ENCODE measurements at regions not wholly inside any gene's neighbourhood (a gene's known extent, or its start where the extent isn't known, plus 50 kb on each side); places are given as distances from the start of the nearest gene placed in this dataset.

- peak; percentile 94 for DNase-seq (ENCODE audit: unreplicated experiment)
- H3K4me3 Mint-ChIP-seq (ENCODE audit: unreplicated experiment) = peak overlapping the region; percentile 54
- H3K9me3 Mint-ChIP-seq (ENCODE audit: unreplicated experiment) = no peaks in the 10 kb centered on the region
- intact Hi-C loops (cut with micrococcal nuclease) = loop anchor here (1.0 to 5.0 kb wide), 5 partner anchors 35 to 914 kb away; no protein-coding TSS in a partner anchor
- TSS peak; percentile 88 for BruUV-seq (replicated peaks)
- CTCF ChIA-PET = interaction anchor here (0.6 to 3.1 kb wide), 12 partner anchors 33 to 914 kb away, joined by 3 to 16 read pairs (median 3); no protein-coding TSS in a partner anchor
- peaks cover 33% of the 10 kb centered on the region for H3K4me1 Mint-ChIP-seq (ENCODE audit: insufficient read depth, unreplicated experiment)
- no peaks in the 10 kb centered on the region for H3K27me3 Mint-ChIP-seq (ENCODE audit: insufficient read depth, unreplicated experiment)
- H3K27ac Mint-ChIP-seq (ENCODE audit: low read depth, unreplicated experiment) = peak overlapping the region; percentile 98
- TF ChIP-seq CTCF (IDR thresholded peaks at IDR 0.05; ENCODE audit: unreplicated experiment) = no peak
- POLR2A ChIA-PET = interaction anchor here (0.6 to 10.0 kb wide), 48 partner anchors 7 to 918 kb away, joined by 3 to 348 read pairs (median 5); partner anchors contain the start of gene KLF6
- H3K36me3 Mint-ChIP-seq (ENCODE audit: insufficient read depth, unreplicated experiment) = no peaks in the 10 kb centered on the region
These were observed 67.3 kb upstream of the KLF6 start for GRCh38 chr10:3852147-3852904.

- Mint-ChIP-seq H3K27me3 (ENCODE audit: insufficient read depth, unreplicated experiment) (no peaks in the 10 kb centered on the region), H3K4me1 (ENCODE audit: insufficient read depth, unreplicated experiment) (peaks cover 33% of the 10 kb centered on the region), H3K4me3 (ENCODE audit: unreplicated experiment) (peak overlapping the region; percentile 54), H3K36me3 (ENCODE audit: insufficient read depth, unreplicated experiment) (no peaks in the 10 kb centered on the region), H3K9me3 (ENCODE audit: unreplicated experiment) (no peaks in the 10 kb centered on the region), H3K27ac (ENCODE audit: low read depth, unreplicated experiment) (peak overlapping the region; percentile 98)
- peak; percentile 72 for DNase-seq (ENCODE audit: unreplicated experiment)
- TF ChIP-seq CTCF (IDR thresholded peaks at IDR 0.05; ENCODE audit: unreplicated experiment) = no peak
- ChIA-PET POLR2A (interaction anchor here (0.6 to 10.0 kb wide), 55 partner anchors 8 to 1193 kb away, joined by 3 to 348 read pairs (median 4); partner anchors contain the start of gene KLF6), CTCF (interaction anchor here (0.6 to 3.1 kb wide), 14 partner anchors 32 to 915 kb away, joined by 3 to 16 read pairs (median 3); no protein-coding TSS in a partner anchor)
- TSS peak; percentile 81 for BruUV-seq (replicated peaks)
- intact Hi-C loops (cut with micrococcal nuclease) = loop anchor here (1.0 to 5.0 kb wide), 3 partner anchors 36 to 493 kb away; no protein-coding TSS in a partner anchor
These were observed 66.3 kb upstream of the KLF6 start for GRCh38 chr10:3850999-3851937.

GRCh38 chr10:3848775-3849635 is 64.0 kb upstream of the KLF6 start:
- no peak for TF ChIP-seq CTCF (IDR thresholded peaks at IDR 0.05; ENCODE audit: unreplicated experiment)
- BruUV-seq (replicated peaks) = no TSS peak
- Mint-ChIP-seq H3K27ac (ENCODE audit: low read depth, unreplicated experiment) (no peak overlapping the region), H3K4me1 (ENCODE audit: insufficient read depth, unreplicated experiment) (peaks cover 33% of the 10 kb centered on the region), H3K4me3 (ENCODE audit: unreplicated experiment) (no peak overlapping the region), H3K36me3 (ENCODE audit: insufficient read depth, unreplicated experiment) (no peaks in the 10 kb centered on the region), H3K27me3 (ENCODE audit: insufficient read depth, unreplicated experiment) (no peaks in the 10 kb centered on the region), H3K9me3 (ENCODE audit: unreplicated experiment) (no peaks in the 10 kb centered on the region)
- ChIA-PET CTCF (interaction anchor here (0.6 to 1.3 kb wide), 5 partner anchors 15 to 211 kb away, joined by 3 to 4 read pairs (median 3); no protein-coding TSS in a partner anchor), POLR2A (interaction anchor here (1.0 to 10.0 kb wide), 9 partner anchors 17 to 830 kb away, joined by 3 to 348 read pairs (median 92); partner anchors contain the start of gene KLF6)
- intact Hi-C loops (cut with micrococcal nuclease) = loop anchor here (1.0 to 2.0 kb wide), 3 partner anchors 20 to 67 kb away; no protein-coding TSS in a partner anchor
- peak; percentile 18 for DNase-seq (ENCODE audit: unreplicated experiment)
